Panc1 (cell line): ENCODE measurements at regions not wholly inside any gene's neighbourhood (a gene's known extent, or its start where the extent isn't known, plus 50 kb on each side); places are given as distances from the start of the nearest gene placed in this dataset.

Experiments used
- ATAC-seq: fragments of 200-7000 bp; cut with Tn5 transposase; 2 replicates; pipeline ENCODE4 v1.9.1; 2020; ENCODE audit warnings: mild to moderate bottlenecking, moderate library complexity
- BruUV-seq: library from RNA; stranded (reverse); fragments of 400-500 nt; replicated peaks from 2 replicates; lab custom pipeline; 2021; lab: Mats Ljungman, UMichigan
- CTCF ChIA-PET: fragments of 300-600 bp; sonication (Branson Sonifier 250); formaldehyde crosslinking; loops from one replicate; lab custom pipeline; 2022; ENCODE audit warnings: antibody characterized with exemption; lab: Charles Lee
- POLR2A ChIA-PET: fragments of 300-600 bp; sonication (Branson Sonifier 250); formaldehyde crosslinking; loops from one replicate; lab custom pipeline; 2022; ENCODE audit warnings: antibody characterized with exemption; lab: Charles Lee
- DNase-seq: peaks from one replicate; pipeline ENCODE4 v3.0.0-alpha.2; 2010; ENCODE audit warnings: low read depth, low spot score
- H3K27ac ChIP-seq: 2 replicates; pipeline ENCODE4 v1.5.1; 2011; ENCODE audit warnings: mild to moderate bottlenecking, low read length, inconsistent platforms
- H3K27me3 ChIP-seq: fragments of 200-500 bp; sonication (Bioruptor generic); 2 replicates; pipeline ENCODE4 v1.6.0; 2014; ENCODE audit warnings: low read length, inconsistent platforms; ENCODE audit not compliant: control insufficient read depth, insufficient read depth
- H3K36me3 ChIP-seq: fragments of 200-500 bp; sonication (Bioruptor generic); 2 replicates; pipeline ENCODE4 v1.5.1; 2014; ENCODE audit warnings: inconsistent platforms, mild to moderate bottlenecking, low read length, moderate library complexity; ENCODE audit not compliant: control insufficient read depth, insufficient read depth
- H3K4me1 ChIP-seq: 2 replicates; pipeline ENCODE4 v1.5.1; 2011; ENCODE audit warnings: inconsistent platforms, mild to moderate bottlenecking, low read length, moderate library complexity; ENCODE audit not compliant: control insufficient read depth, insufficient read depth
- H3K4me3 ChIP-seq, 2 experiments: 2 replicates each; pipeline ENCODE4 v1.5.1; 2011 to 2012; ENCODE audit warnings: low read depth in 2 of 2, low read length in 2 of 2, mild to moderate bottlenecking in 2 of 2, inconsistent platforms in 1 of 2, moderate library complexity in 1 of 2
- H3K9me3 ChIP-seq: fragments of 200-500 bp; sonication (Bioruptor generic); 2 replicates; pipeline ENCODE4 v1.5.1; 2014; ENCODE audit warnings: low read depth, mild to moderate bottlenecking, inconsistent platforms, low read length, moderate library complexity; ENCODE audit not compliant: control insufficient read depth, insufficient read depth
- POLR2AphosphoS5 ChIP-seq: IDR thresholded peaks from 2 replicates; pipeline ENCODE4 v1.6.1; 2012; ENCODE audit warnings: mild to moderate bottlenecking, low read depth, low read length, moderate library complexity
- SIN3A ChIP-seq: IDR thresholded peaks from 2 replicates; pipeline ENCODE4 v1.6.1; 2012; ENCODE audit warnings: low read depth, mild to moderate bottlenecking, low read length, moderate library complexity, borderline replicate concordance; ENCODE audit not compliant: insufficient read depth
- TCF7L2 ChIP-seq: IDR thresholded peaks from 2 replicates; pipeline ENCODE4 v1.6.1; 2011; ENCODE audit warnings: mild to moderate bottlenecking, low read depth, low read length, inconsistent platforms
- in situ Hi-C: cut with HindIII; loops from 2 replicates; pipeline ENCODE4 v1.10.0; 2016; ENCODE audit warnings: low sequenced_read_pairs, low pct_unique_long_range_greater_than_20kb
- intact Hi-C: fragments of 100-400 bp; cut with micrococcal nuclease; formaldehyde crosslinking; loops from one replicate; pipeline ENCODE4 v1.10.0; 2022; ENCODE audit not compliant: unreplicated experiment
- TF ChIP-seq, protein P1 (sequence below): fragments of 450-650 bp; IDR thresholded peaks from 2 replicates; pipeline ENCODE4 v1.5.1; 2017; ENCODE audit warnings: mild to moderate bottlenecking
- TF ChIP-seq, protein P2 (sequence below), 2 experiments: IDR thresholded peaks; 2 replicates each; pipeline ENCODE4 v1.6.1; 2011 to 2012; ENCODE audit warnings: low read depth in 2 of 2, control low read depth in 1 of 2, low read length in 1 of 2, mild to moderate bottlenecking in 1 of 2, moderate library complexity in 1 of 2; ENCODE audit not compliant: insufficient read depth in 1 of 2

DNA sequence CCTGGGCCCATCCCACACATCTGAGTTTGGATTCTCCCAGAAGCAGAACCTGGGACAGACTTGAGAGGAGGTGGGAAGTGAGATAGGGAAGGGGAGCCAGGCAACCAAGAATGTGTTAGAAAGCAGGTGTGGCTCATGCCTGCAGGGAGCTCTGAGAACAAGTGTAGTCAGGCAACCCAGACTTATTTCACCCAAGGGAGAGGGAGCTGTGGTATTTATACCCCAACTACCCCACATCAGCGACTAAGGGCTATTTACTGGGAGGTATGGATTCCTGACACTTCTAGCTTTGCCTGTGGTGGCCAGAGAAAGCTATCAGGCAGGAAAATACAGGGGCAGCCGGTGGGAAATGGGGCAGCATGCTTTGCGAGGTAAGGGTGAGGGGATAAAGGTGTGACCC lies 125.8 kb upstream of the MSX1 start:
- in situ Hi-C loops (no loop called here), intact Hi-C loops (no loop called here)
- Histone ChIP-seq H3K9me3 (no peaks in the 10 kb centered on the region), H3K4me1 (no peaks in the 10 kb centered on the region), H3K4me3 (no peak overlapping the region), H3K27me3 (0 out of 2 replicates have a peak, but pooled peaks cover 2% of the 10 kb centered on the region), H3K27ac (no peak overlapping the region), H3K36me3 (no peaks in the 10 kb centered on the region)
- no peak for ATAC-seq
- POLR2A ChIA-PET: no interaction called here
- CTCF ChIA-PET: no interaction called here
- BruUV-seq: no TSS peak
- TF ChIP-seq TCF7L2 (no peak), POLR2AphosphoS5 (no peak), SIN3A (no peak)
- TF ChIP-seq, protein P1, sequence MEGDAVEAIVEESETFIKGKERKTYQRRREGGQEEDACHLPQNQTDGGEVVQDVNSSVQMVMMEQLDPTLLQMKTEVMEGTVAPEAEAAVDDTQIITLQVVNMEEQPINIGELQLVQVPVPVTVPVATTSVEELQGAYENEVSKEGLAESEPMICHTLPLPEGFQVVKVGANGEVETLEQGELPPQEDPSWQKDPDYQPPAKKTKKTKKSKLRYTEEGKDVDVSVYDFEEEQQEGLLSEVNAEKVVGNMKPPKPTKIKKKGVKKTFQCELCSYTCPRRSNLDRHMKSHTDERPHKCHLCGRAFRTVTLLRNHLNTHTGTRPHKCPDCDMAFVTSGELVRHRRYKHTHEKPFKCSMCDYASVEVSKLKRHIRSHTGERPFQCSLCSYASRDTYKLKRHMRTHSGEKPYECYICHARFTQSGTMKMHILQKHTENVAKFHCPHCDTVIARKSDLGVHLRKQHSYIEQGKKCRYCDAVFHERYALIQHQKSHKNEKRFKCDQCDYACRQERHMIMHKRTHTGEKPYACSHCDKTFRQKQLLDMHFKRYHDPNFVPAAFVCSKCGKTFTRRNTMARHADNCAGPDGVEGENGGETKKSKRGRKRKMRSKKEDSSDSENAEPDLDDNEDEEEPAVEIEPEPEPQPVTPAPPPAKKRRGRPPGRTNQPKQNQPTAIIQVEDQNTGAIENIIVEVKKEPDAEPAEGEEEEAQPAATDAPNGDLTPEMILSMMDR: no peak
- TF ChIP-seq, protein P2, sequence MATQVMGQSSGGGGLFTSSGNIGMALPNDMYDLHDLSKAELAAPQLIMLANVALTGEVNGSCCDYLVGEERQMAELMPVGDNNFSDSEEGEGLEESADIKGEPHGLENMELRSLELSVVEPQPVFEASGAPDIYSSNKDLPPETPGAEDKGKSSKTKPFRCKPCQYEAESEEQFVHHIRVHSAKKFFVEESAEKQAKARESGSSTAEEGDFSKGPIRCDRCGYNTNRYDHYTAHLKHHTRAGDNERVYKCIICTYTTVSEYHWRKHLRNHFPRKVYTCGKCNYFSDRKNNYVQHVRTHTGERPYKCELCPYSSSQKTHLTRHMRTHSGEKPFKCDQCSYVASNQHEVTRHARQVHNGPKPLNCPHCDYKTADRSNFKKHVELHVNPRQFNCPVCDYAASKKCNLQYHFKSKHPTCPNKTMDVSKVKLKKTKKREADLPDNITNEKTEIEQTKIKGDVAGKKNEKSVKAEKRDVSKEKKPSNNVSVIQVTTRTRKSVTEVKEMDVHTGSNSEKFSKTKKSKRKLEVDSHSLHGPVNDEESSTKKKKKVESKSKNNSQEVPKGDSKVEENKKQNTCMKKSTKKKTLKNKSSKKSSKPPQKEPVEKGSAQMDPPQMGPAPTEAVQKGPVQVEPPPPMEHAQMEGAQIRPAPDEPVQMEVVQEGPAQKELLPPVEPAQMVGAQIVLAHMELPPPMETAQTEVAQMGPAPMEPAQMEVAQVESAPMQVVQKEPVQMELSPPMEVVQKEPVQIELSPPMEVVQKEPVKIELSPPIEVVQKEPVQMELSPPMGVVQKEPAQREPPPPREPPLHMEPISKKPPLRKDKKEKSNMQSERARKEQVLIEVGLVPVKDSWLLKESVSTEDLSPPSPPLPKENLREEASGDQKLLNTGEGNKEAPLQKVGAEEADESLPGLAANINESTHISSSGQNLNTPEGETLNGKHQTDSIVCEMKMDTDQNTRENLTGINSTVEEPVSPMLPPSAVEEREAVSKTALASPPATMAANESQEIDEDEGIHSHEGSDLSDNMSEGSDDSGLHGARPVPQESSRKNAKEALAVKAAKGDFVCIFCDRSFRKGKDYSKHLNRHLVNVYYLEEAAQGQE (IDR thresholded peaks at IDR 0.05; ENCODE audit: insufficient read depth in 1 of 2, low read depth in 2 of 2, low read length in 1 of 2): no peak
- DNase-seq: no peak

DNA sequence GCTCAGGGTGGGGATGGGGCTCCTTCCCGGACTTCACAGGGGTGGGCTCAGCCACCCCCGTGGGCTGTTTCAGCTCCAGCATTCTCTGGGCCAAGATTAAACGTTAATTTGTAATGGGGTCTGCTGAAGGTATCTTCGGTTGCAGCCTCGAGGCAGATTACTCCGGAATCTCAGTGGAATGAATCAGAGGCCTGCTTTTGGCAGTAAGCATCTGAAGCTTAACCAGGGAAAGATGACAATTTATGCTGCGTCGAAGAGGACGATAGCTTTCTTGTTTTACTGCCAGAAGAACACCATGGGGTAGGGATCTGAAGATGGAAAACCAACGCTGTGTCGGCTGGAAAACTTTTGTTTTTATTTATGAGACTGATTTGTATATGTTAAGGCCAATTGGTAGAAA lies 129.2 kb upstream of the MSX1 start:
- POLR2A ChIA-PET: no interaction called here
- Histone ChIP-seq H3K27me3 (0 out of 2 replicates have a peak, but pooled peaks cover 2% of the 10 kb centered on the region), H3K27ac (no peak overlapping the region), H3K4me1 (no peaks in the 10 kb centered on the region), H3K4me3 (no peak overlapping the region), H3K36me3 (no peaks in the 10 kb centered on the region), H3K9me3 (no peaks in the 10 kb centered on the region)
- ATAC-seq: no peak
- no TSS peak for BruUV-seq
- TF ChIP-seq POLR2AphosphoS5 (no peak), TCF7L2 (no peak), SIN3A (no peak)
- TF ChIP-seq, protein P1: no peak
- TF ChIP-seq, protein P2 (IDR thresholded peaks at IDR 0.05; ENCODE audit: insufficient read depth in 1 of 2, low read depth in 2 of 2, low read length in 1 of 2): no peak
- intact Hi-C loops (no loop called here), in situ Hi-C loops (no loop called here)
- CTCF ChIA-PET: no interaction called here
- no peak for DNase-seq
